ENCODE measurements at regions not wholly inside any gene's neighbourhood (a gene's known extent, or its start where the extent isn't known, plus 50 kb on each side); places are given as distances from the start of the nearest gene placed in this dataset.

DNA sequence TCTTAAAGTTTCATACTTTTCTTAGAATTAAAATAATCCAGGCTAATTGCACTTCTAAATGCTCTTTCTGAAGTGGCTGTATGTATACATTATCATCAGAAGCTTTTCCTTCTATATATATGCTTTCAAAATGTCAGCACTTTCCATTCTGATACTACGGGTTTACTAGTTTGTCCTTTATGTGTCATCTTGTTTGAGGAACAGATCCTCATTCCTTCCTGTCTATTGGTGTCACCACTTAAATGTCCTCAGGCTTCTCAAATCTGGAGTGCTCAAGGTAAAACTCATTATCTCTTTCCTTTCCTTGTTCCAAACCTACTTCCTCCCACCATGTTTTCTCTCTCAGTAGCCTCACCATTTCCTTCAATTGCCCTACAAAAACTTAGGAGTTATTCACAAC lies 236.3 kb downstream of the CSNK1G3 start:
- Histone ChIP-seq H3K4me1 (ENCODE audit: control insufficient read depth, insufficient read depth, low read length, unreplicated experiment) (peaks cover 11% of the 10 kb centered on the region), H3K4me3 (ENCODE audit: low read depth, low read length) (no peak overlapping the region), H3K79me2 (ENCODE audit: control insufficient read depth, insufficient read depth, low read length, unreplicated experiment) (no peaks in the 10 kb centered on the region), H3K27ac (ENCODE audit: low read depth, low read length) (no peak overlapping the region), H3K36me3 (ENCODE audit: insufficient read depth, low read length) (no peaks in the 10 kb centered on the region), H2AFZ (ENCODE audit: low read length, unreplicated experiment) (no peak overlapping the region), H3K27me3 (ENCODE audit: insufficient read depth, low read length) (no peaks in the 10 kb centered on the region)

DNA sequence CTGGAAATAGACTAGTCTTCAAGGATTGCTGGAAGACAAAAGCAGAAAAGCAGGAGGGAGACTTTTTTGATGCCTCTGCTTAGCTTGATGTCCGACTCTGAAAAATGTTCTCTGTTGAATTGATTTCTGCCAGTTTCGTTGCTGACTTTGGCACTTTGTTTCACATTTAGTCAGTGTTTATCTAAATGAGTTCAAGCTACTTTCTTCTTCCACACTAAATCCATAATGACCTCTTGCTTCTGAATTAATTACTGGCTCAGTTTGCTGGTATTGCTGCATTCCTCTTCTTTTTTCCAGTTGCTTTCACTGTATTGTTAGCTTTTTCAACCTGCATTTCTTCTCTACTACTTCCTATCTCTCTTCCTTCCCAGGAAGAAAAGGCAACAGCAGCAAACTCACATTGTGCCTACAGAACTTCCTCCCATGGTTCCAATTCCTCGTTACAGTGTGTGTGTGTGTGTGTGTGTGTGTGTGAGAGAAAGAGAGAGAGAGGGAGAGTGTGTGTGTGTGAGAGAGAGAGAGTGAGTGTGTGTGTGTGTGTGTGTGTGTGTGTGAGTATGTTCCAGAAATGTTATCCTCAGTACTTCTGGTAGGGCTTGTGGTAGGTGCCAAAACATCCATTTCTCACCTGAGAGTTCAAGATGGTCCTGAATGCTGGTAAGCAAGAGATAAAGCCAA lies 234.8 kb downstream of the CSNK1G3 start:
- H3K4me3 ChIP-seq (ENCODE audit: low read depth, low read length): no peak overlapping the region
- H3K27me3 ChIP-seq (ENCODE audit: insufficient read depth, low read length): no peaks in the 10 kb centered on the region
- no peaks in the 10 kb centered on the region for H3K79me2 ChIP-seq (ENCODE audit: control insufficient read depth, insufficient read depth, low read length, unreplicated experiment)
- H2AFZ ChIP-seq (ENCODE audit: low read length, unreplicated experiment): no peak overlapping the region
- no peaks in the 10 kb centered on the region for H3K4me1 ChIP-seq (ENCODE audit: control insufficient read depth, insufficient read depth, low read length, unreplicated experiment)
- H3K36me3 ChIP-seq (ENCODE audit: insufficient read depth, low read length): no peaks in the 10 kb centered on the region
- no peak overlapping the region for H3K27ac ChIP-seq (ENCODE audit: low read depth, low read length)

DNA sequence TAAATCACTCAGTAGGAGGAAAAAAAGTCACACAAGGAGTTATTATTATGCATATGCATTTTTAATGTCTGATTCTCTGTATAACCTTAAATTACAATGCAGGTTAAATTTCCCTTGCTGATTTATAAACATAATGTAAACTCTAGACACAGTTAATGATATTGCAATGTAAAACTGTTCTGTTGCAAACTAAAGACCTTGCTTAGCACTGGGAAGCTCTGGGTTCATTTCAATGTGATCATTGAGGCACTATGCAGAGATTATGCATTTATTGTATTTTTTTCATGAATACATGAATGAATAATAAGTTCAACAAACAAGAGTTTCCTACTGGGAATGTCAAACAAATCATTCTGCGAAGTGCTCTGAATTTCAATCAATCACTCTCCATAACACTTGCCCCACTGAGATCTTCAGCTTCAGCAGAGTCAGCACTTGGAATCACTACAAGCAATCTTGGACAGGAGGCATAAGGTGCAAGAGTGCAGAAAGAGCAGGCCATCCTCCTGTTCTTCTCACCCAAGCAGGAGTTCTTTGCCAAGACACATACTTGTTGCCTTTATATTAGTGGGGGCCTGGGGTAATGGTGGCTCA lies 232.1 kb downstream of the CSNK1G3 start:
- H3K36me3 ChIP-seq (ENCODE audit: insufficient read depth, low read length): no peaks in the 10 kb centered on the region
- no peaks in the 10 kb centered on the region for H3K4me1 ChIP-seq (ENCODE audit: control insufficient read depth, insufficient read depth, low read length, unreplicated experiment)
- no peaks in the 10 kb centered on the region for H3K79me2 ChIP-seq (ENCODE audit: control insufficient read depth, insufficient read depth, low read length, unreplicated experiment)

DNA sequence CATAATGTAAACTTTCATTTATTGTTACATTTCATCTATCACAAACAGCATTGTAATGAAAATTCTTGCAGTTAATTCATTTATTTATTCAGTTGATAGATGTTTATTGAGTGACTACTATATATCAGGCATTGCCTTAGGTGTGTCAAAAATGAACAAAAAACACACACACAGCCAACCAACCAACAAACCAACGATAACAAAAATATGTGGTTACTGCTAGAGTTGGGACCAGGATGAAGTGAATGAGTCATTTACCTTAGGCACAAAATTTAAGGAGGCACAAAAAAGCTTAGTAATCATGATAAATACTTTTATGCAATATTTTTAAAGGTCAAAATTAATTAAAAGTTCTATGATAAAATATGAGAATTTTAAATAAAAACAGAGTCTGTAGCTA lies 223.4 kb downstream of the CSNK1G3 start:
- Histone ChIP-seq H3K27ac (ENCODE audit: low read depth, low read length) (no peak overlapping the region), H3K79me2 (ENCODE audit: control insufficient read depth, insufficient read depth, low read length, unreplicated experiment) (no peaks in the 10 kb centered on the region), H2AFZ (ENCODE audit: low read length, unreplicated experiment) (no peak overlapping the region), H3K4me3 (ENCODE audit: low read depth, low read length) (no peak overlapping the region), H3K4me1 (ENCODE audit: control insufficient read depth, insufficient read depth, low read length, unreplicated experiment) (no peaks in the 10 kb centered on the region), H3K36me3 (ENCODE audit: insufficient read depth, low read length) (no peaks in the 10 kb centered on the region), H3K27me3 (ENCODE audit: insufficient read depth, low read length) (no peaks in the 10 kb centered on the region)

More for the DNA sequence above, 232.1 kb downstream of the CSNK1G3 start:
- H3K27me3 ChIP-seq (ENCODE audit: insufficient read depth, low read length): no peaks in the 10 kb centered on the region
- H3K27ac ChIP-seq (ENCODE audit: low read depth, low read length): no peak overlapping the region
- no peak overlapping the region for H2AFZ ChIP-seq (ENCODE audit: low read length, unreplicated experiment)
- no peak overlapping the region for H3K4me3 ChIP-seq (ENCODE audit: low read depth, low read length)

DNA sequence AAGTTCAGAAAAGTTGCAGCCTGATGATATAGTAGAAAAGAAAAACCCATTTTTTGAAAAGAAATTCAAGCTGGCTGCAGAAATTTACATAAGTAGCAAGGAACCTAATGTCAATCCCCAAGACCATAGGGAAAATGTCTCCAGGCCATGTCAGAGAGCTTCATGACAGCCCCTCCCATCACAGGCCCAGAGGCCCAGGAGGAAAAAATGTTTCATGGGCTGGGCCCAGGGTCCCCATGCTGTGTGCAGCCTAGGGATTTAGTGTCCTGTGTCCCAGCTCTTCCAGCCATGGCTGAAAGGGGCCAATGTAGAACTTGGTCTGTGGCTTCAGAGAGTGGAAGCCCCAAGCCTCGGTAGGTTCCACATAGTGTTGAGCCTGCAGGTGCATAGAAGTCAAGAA lies 220.3 kb downstream of the CSNK1G3 start:
- H3K4me1 ChIP-seq (ENCODE audit: control insufficient read depth, insufficient read depth, low read length, unreplicated experiment): no peaks in the 10 kb centered on the region
- H3K27ac ChIP-seq (ENCODE audit: low read depth, low read length): no peak overlapping the region

DNA sequence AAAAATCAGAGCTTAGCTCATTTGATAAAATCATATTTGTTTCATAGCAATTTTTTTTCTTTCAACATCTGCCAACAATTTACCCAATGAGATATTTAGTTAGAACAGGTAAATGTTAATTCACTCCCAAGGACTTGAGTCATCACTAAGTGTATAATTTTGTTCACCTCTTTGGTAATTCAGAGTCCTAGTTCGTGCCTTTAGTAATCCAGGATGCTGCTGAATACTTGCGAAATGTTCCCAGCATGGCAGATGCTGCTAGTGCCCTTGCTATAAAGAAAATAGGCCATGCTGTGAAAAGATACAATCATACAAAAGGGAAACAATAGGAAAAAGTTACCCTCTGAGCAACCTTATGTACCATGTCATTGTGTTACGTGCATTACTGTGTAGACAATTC lies 210.5 kb downstream of the CSNK1G3 start:
- Histone ChIP-seq H3K27ac (ENCODE audit: low read depth, low read length) (no peak overlapping the region), H3K27me3 (ENCODE audit: insufficient read depth, low read length) (no peaks in the 10 kb centered on the region), H3K4me1 (ENCODE audit: control insufficient read depth, insufficient read depth, low read length, unreplicated experiment) (peaks cover 4% of the 10 kb centered on the region), H3K36me3 (ENCODE audit: insufficient read depth, low read length) (no peaks in the 10 kb centered on the region), H3K79me2 (ENCODE audit: control insufficient read depth, insufficient read depth, low read length, unreplicated experiment) (no peaks in the 10 kb centered on the region), H3K4me3 (ENCODE audit: low read depth, low read length) (no peak overlapping the region), H2AFZ (ENCODE audit: low read length, unreplicated experiment) (no peak overlapping the region)

More for the DNA sequence above, 220.3 kb downstream of the CSNK1G3 start:
- no peaks in the 10 kb centered on the region for H3K27me3 ChIP-seq (ENCODE audit: insufficient read depth, low read length)
- H3K36me3 ChIP-seq (ENCODE audit: insufficient read depth, low read length): no peaks in the 10 kb centered on the region
- no peak overlapping the region for H2AFZ ChIP-seq (ENCODE audit: low read length, unreplicated experiment)
- H3K79me2 ChIP-seq (ENCODE audit: control insufficient read depth, insufficient read depth, low read length, unreplicated experiment): no peaks in the 10 kb centered on the region
- no peak overlapping the region for H3K4me3 ChIP-seq (ENCODE audit: low read depth, low read length)

DNA sequence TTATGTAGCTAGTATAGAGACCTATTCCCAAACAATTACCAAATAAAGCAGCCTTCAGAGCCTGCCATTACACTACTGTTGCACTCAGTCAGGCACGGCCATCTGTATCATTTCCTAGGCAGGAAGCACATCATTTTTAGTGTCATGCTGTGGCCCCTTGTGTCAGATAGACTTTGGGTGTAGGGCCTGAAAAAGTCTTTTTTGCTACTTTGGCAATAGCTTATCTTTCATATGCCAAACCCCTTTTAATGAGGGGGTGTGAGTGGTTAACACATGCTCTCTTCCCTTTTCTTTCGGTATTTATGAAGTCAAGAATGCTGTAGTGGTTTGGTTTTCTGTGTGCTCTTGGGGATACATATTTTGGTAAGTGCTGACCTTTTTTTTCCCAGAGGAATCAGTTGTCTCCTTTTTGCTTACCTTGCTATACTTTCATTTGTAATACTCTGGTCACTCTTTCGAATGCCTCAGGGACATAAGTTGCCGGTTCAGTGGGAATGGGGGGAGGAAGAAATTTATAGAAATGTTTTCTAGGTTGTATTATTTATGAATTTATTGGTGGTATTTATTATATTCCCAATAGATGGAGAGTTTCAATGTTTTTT lies 209.8 kb downstream of the CSNK1G3 start:
- Histone ChIP-seq H3K4me3 (ENCODE audit: low read depth, low read length) (no peak overlapping the region), H3K79me2 (ENCODE audit: control insufficient read depth, insufficient read depth, low read length, unreplicated experiment) (no peaks in the 10 kb centered on the region), H3K27ac (ENCODE audit: low read depth, low read length) (no peak overlapping the region), H3K4me1 (ENCODE audit: control insufficient read depth, insufficient read depth, low read length, unreplicated experiment) (peaks cover 4% of the 10 kb centered on the region), H2AFZ (ENCODE audit: low read length, unreplicated experiment) (no peak overlapping the region), H3K27me3 (ENCODE audit: insufficient read depth, low read length) (no peaks in the 10 kb centered on the region), H3K36me3 (ENCODE audit: insufficient read depth, low read length) (no peaks in the 10 kb centered on the region)

DNA sequence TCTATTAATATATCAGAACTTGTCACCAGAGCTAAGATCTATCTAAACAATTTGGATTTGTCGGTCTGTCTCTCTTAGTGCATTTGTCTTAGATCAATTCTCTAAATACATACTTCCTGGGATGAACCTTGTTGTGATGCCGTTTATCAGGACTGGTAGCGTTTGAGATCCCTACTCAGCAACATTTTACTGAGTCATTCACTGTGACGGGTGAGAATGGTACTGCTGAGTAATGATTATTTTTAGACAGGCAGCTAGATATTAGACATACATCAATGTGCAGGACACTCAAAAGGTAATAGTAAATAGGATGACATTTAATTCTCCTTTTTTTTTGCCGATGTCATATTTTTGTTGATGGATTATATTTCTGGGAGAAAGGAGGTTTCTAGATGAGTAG lies 209.0 kb downstream of the CSNK1G3 start:
- Histone ChIP-seq H3K27me3 (ENCODE audit: insufficient read depth, low read length) (no peaks in the 10 kb centered on the region), H3K27ac (ENCODE audit: low read depth, low read length) (no peak overlapping the region), H3K4me3 (ENCODE audit: low read depth, low read length) (no peak overlapping the region), H2AFZ (ENCODE audit: low read length, unreplicated experiment) (no peak overlapping the region), H3K79me2 (ENCODE audit: control insufficient read depth, insufficient read depth, low read length, unreplicated experiment) (no peaks in the 10 kb centered on the region), H3K36me3 (ENCODE audit: insufficient read depth, low read length) (no peaks in the 10 kb centered on the region), H3K4me1 (ENCODE audit: control insufficient read depth, insufficient read depth, low read length, unreplicated experiment) (peaks cover 4% of the 10 kb centered on the region)

DNA sequence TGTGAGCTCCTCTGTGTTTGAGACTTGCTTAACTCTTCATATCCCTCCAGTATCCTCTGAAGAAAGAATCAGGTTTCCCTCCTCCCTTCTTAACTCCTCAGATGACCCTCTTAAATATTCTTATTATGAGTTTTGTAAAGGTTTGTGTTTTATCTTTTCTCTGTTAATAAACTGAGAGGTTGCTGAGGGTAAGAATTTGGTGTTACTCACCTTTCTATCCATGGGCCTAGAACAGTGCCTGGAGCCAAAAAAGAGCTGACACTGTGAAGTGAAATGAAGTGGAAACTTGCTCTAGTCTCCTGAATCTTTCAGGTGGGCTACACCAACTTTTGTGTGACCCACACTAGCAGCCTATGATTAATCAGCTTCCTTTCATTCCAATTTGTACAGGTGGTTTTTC lies 208.4 kb downstream of the CSNK1G3 start:
- H2AFZ ChIP-seq (ENCODE audit: low read length, unreplicated experiment): no peak overlapping the region

DNA sequence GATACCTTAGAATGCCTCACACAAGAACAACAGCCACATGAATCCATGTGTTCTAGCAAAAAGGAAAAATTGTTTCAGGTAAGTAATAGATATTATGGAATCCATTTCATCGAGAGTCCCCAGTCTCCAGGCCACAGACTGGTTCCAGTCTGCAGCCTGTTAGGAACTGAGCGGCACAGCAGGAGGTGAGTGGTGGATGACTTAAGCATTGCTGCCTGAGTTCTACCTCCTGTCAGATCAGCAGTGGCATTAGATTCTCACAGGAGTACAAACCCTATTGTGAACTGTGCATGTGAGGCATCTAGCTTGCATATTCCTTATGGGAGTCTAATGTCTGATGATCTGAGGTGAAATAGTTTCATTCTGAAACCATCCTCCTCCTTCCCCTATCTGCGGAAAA lies 207.0 kb downstream of the CSNK1G3 start:
- peaks cover 4% of the 10 kb centered on the region for H3K4me1 ChIP-seq (ENCODE audit: control insufficient read depth, insufficient read depth, low read length, unreplicated experiment)
- H3K4me3 ChIP-seq (ENCODE audit: low read depth, low read length): no peak overlapping the region
- H2AFZ ChIP-seq (ENCODE audit: low read length, unreplicated experiment): no peak overlapping the region
- H3K36me3 ChIP-seq (ENCODE audit: insufficient read depth, low read length): no peaks in the 10 kb centered on the region
- H3K27ac ChIP-seq (ENCODE audit: low read depth, low read length): no peak overlapping the region
- no peaks in the 10 kb centered on the region for H3K79me2 ChIP-seq (ENCODE audit: control insufficient read depth, insufficient read depth, low read length, unreplicated experiment)
- no peaks in the 10 kb centered on the region for H3K27me3 ChIP-seq (ENCODE audit: insufficient read depth, low read length)

More for the DNA sequence above, 208.4 kb downstream of the CSNK1G3 start:
- H3K27ac ChIP-seq (ENCODE audit: low read depth, low read length): no peak overlapping the region
- no peaks in the 10 kb centered on the region for H3K36me3 ChIP-seq (ENCODE audit: insufficient read depth, low read length)
- no peaks in the 10 kb centered on the region for H3K27me3 ChIP-seq (ENCODE audit: insufficient read depth, low read length)
- H3K4me1 ChIP-seq (ENCODE audit: control insufficient read depth, insufficient read depth, low read length, unreplicated experiment): peaks cover 4% of the 10 kb centered on the region
- no peak overlapping the region for H3K4me3 ChIP-seq (ENCODE audit: low read depth, low read length)
- H3K79me2 ChIP-seq (ENCODE audit: control insufficient read depth, insufficient read depth, low read length, unreplicated experiment): no peaks in the 10 kb centered on the region

DNA sequence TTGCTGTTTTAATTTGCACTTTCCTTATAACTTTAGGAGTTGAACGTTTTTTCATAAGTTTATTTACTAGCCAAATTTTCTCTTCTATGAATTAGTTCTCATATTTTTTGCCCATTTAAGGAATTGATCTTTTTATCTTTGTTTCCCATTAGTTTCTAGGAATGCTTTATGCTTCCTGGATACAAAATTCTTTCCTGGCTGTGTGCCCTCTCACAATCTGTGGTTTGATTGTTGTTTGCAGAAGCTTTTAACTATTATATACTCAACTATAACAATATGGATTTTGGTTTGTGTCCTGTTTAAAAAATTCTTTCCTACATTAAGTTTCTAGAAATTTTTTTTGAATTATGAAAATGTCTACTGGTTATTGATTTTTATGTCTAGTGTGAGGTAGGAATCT lies 206.3 kb downstream of the CSNK1G3 start:
- no peaks in the 10 kb centered on the region for H3K79me2 ChIP-seq (ENCODE audit: control insufficient read depth, insufficient read depth, low read length, unreplicated experiment)
- H3K4me1 ChIP-seq (ENCODE audit: control insufficient read depth, insufficient read depth, low read length, unreplicated experiment): peaks cover 4% of the 10 kb centered on the region
- no peak overlapping the region for H3K4me3 ChIP-seq (ENCODE audit: low read depth, low read length)
- no peaks in the 10 kb centered on the region for H3K36me3 ChIP-seq (ENCODE audit: insufficient read depth, low read length)
- H2AFZ ChIP-seq (ENCODE audit: low read length, unreplicated experiment): no peak overlapping the region
- H3K27ac ChIP-seq (ENCODE audit: low read depth, low read length): no peak overlapping the region
- H3K27me3 ChIP-seq (ENCODE audit: insufficient read depth, low read length): no peaks in the 10 kb centered on the region

Data from ACC112 (cell line).